A673 (cell line): ENCODE measurements at regions not wholly inside any gene's neighbourhood (a gene's known extent, or its start where the extent isn't known, plus 50 kb on each side); places are given as distances from the start of the nearest gene placed in this dataset.

Experiments
- EZH2 ChIP-seq: fragments of 200-600 bp; sonication (generic); IDR thresholded peaks from 2 replicates; pipeline ENCODE4 v1.6.1; 2017; ENCODE audit warnings: borderline replicate concordance, low read depth, mild to moderate bottlenecking, mixed read lengths, antibody characterized with exemption, low read length; ENCODE audit not compliant: poor library complexity, severe bottlenecking
- TF ChIP-seq, protein P1 (sequence below): fragments of 300-800, 200-600 bp; sonication (generic); conservative IDR thresholded peaks from 2 replicates; pipeline ENCODE4 v1.5.1; 2017; ENCODE audit warnings: low read depth, mild to moderate bottlenecking, antibody characterized with exemption, low read length, moderate library complexity, mixed read lengths

DNA sequence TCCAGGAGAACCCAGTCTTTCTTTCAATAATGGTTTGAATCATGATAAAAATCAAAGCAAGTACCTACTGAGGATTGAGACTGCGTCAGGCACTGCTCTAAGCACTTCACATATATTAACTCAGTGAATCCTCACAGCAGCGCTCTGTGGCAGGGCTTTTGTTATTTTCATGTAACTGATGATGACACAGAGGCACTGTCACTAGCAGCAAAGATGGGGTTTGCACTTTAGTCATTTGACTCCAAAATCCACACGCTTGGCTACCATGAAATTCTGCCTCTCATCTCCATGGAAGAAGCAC, 98.8 kb upstream of the GSC start:
- TF ChIP-seq, protein P1, sequence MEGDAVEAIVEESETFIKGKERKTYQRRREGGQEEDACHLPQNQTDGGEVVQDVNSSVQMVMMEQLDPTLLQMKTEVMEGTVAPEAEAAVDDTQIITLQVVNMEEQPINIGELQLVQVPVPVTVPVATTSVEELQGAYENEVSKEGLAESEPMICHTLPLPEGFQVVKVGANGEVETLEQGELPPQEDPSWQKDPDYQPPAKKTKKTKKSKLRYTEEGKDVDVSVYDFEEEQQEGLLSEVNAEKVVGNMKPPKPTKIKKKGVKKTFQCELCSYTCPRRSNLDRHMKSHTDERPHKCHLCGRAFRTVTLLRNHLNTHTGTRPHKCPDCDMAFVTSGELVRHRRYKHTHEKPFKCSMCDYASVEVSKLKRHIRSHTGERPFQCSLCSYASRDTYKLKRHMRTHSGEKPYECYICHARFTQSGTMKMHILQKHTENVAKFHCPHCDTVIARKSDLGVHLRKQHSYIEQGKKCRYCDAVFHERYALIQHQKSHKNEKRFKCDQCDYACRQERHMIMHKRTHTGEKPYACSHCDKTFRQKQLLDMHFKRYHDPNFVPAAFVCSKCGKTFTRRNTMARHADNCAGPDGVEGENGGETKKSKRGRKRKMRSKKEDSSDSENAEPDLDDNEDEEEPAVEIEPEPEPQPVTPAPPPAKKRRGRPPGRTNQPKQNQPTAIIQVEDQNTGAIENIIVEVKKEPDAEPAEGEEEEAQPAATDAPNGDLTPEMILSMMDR: no peak
- TF ChIP-seq EZH2: no peak
